Mesendoderm (in vitro differentiated cells): ENCODE measurements at regions not wholly inside any gene's neighbourhood (a gene's known extent, or its start where the extent isn't known, plus 50 kb on each side); places are given as distances from the start of the nearest gene placed in this dataset.

ENCODE experiments used
- DNase-seq: peaks from one replicate; pipeline ENCODE4 v3.0.0; 2013
- H2AK5ac ChIP-seq: 2 replicates; pipeline ENCODE4 v1.6.1; 2013; ENCODE audit warnings: low read length, inconsistent platforms
- H2BK120ac ChIP-seq: 2 replicates; pipeline ENCODE4 v1.6.1; 2013; ENCODE audit warnings: low read depth, mild to moderate bottlenecking, low read length, moderate library complexity, mixed read lengths
- H2BK15ac ChIP-seq: replicated peaks from 2 replicates; pipeline ENCODE4 v1.6.1; 2013; ENCODE audit warnings: low read depth, mild to moderate bottlenecking, moderate library complexity
- H2BK5ac ChIP-seq: 2 replicates; pipeline ENCODE4 v1.6.1; 2013; ENCODE audit warnings: low read length, inconsistent platforms
- H3K18ac ChIP-seq: 2 replicates; pipeline ENCODE4 v1.6.1; 2013; ENCODE audit warnings: mild to moderate bottlenecking, low read length, mixed read lengths
- H3K23ac ChIP-seq: one replicate; pipeline ENCODE4 v1.6.1; 2013; ENCODE audit warnings: low read length
- H3K27ac ChIP-seq: 2 replicates; pipeline ENCODE4 v1.5.1; 2013; ENCODE audit warnings: low read depth, mild to moderate bottlenecking, inconsistent platforms, low read length, moderate library complexity
- H3K27me3 ChIP-seq: 2 replicates; pipeline ENCODE4 v1.6.1; 2013; ENCODE audit warnings: low read length, control low read depth, mild to moderate bottlenecking, inconsistent platforms; ENCODE audit not compliant: insufficient read depth, poor library complexity
- H3K36me3 ChIP-seq: 2 replicates; pipeline ENCODE4 v1.6.1; 2013; ENCODE audit warnings: low read length, inconsistent platforms; ENCODE audit not compliant: control insufficient read depth, insufficient read depth
- H3K4ac ChIP-seq: one replicate; pipeline ENCODE4 v1.6.1; 2013; ENCODE audit warnings: low read depth, mild to moderate bottlenecking, low read length, moderate library complexity
- H3K4me1 ChIP-seq: 2 replicates; pipeline ENCODE4 v1.6.1; 2013; ENCODE audit warnings: low read depth, low read length, inconsistent platforms; ENCODE audit not compliant: control insufficient read depth
- H3K4me2 ChIP-seq: 2 replicates; pipeline ENCODE4 v1.6.1; 2013; ENCODE audit warnings: low read length
- H3K4me3 ChIP-seq: 2 replicates; pipeline ENCODE4 v1.5.1; 2013; ENCODE audit warnings: mild to moderate bottlenecking, low read length
- H3K56ac ChIP-seq: one replicate; pipeline ENCODE4 v1.6.1; 2013; ENCODE audit warnings: low read length
- H3K79me1 ChIP-seq: 2 replicates; pipeline ENCODE4 v1.6.1; 2013; ENCODE audit warnings: low read length, inconsistent platforms
- H3K79me2 ChIP-seq: 2 replicates; pipeline ENCODE4 v1.6.1; 2013; ENCODE audit warnings: mild to moderate bottlenecking, low read length; ENCODE audit not compliant: control insufficient read depth, insufficient read depth
- H3K9ac ChIP-seq: 2 replicates; pipeline ENCODE4 v1.6.1; 2013; ENCODE audit warnings: low read length, inconsistent platforms
- H4K5ac ChIP-seq: one replicate; pipeline ENCODE4 v1.6.1; 2013; ENCODE audit warnings: low read length
- H4K8ac ChIP-seq: one replicate; pipeline ENCODE4 v1.6.1; 2013; ENCODE audit warnings: low read depth, mild to moderate bottlenecking, control low read depth, low read length, moderate library complexity
- WGBS: extraction: QIAGEN DNeasy Blood & Tissue Kit; methylation state at CpG from one replicate; pipeline ENCODE4 v1.1.7; 2013; ENCODE audit warnings: low lambda C conversion rate, missing lambda C conversion rate; ENCODE audit not compliant: insufficient coverage; ENCODE audit errors: extremely low coverage; 5-methylcytosine and 5-hydroxymethylcytosine counted together

- H3K4me3 ChIP-seq, result no peak overlapping the region
- WGBS, result no CpG with 5 or more reads among the region's 2 CpGs
- H4K5ac ChIP-seq, result no peak overlapping the region
- H3K4ac ChIP-seq, result no peak overlapping the region
- no peaks in the 10 kb centered on the region for H3K36me3 ChIP-seq
- H3K9ac ChIP-seq, result no peak overlapping the region
- no peaks in the 10 kb centered on the region for H3K27me3 ChIP-seq
- H2BK5ac ChIP-seq, result no peak overlapping the region
- no peak overlapping the region for H3K18ac ChIP-seq
- H3K23ac ChIP-seq, result no peak overlapping the region
- no peaks in the 10 kb centered on the region for H3K79me2 ChIP-seq
- no peak overlapping the region for H4K8ac ChIP-seq
- no peak overlapping the region for H3K4me2 ChIP-seq
- H3K27ac ChIP-seq, result no peak overlapping the region
- no peak overlapping the region for H2BK120ac ChIP-seq
- H3K56ac ChIP-seq, result no peak overlapping the region
- no peak overlapping the region for H2BK15ac ChIP-seq
- H2AK5ac ChIP-seq, result no peak overlapping the region
- no peak for DNase-seq
- no peaks in the 10 kb centered on the region for H3K79me1 ChIP-seq
- H3K4me1 ChIP-seq, result peaks cover 11% of the 10 kb centered on the region
These were observed 55.9 kb upstream of the ATP8A1 start for GRCh38 chr4:42712854-42713253.

GRCh38 chr4:42711496-42711895 lies 54.6 kb upstream of the ATP8A1 start:
- Histone ChIP-seq H3K36me3 (no peaks in the 10 kb centered on the region), H3K27ac (no peak overlapping the region), H2BK15ac (no peak overlapping the region), H3K79me1 (no peaks in the 10 kb centered on the region), H3K4ac (no peak overlapping the region), H3K4me3 (no peak overlapping the region), H3K79me2 (no peaks in the 10 kb centered on the region), H3K56ac (no peak overlapping the region), H4K8ac (no peak overlapping the region), H2BK120ac (no peak overlapping the region), H3K4me1 (peaks cover 11% of the 10 kb centered on the region), H3K9ac (no peak overlapping the region), H3K4me2 (no peak overlapping the region), H4K5ac (no peak overlapping the region), H3K23ac (no peak overlapping the region), H2AK5ac (no peak overlapping the region), H3K18ac (no peak overlapping the region), H3K27me3 (no peaks in the 10 kb centered on the region), H2BK5ac (no peak overlapping the region)
- DNase-seq, result no peak

- Histone ChIP-seq H3K18ac (no peak overlapping the region), H3K56ac (no peak overlapping the region), H3K36me3 (no peaks in the 10 kb centered on the region), H3K4me2 (no peak overlapping the region), H2BK5ac (no peak overlapping the region), H4K8ac (no peak overlapping the region), H2BK15ac (no peak overlapping the region), H4K5ac (no peak overlapping the region), H3K9ac (no peak overlapping the region), H3K4ac (no peak overlapping the region), H3K4me3 (no peak overlapping the region), H3K79me1 (no peaks in the 10 kb centered on the region), H2BK120ac (no peak overlapping the region), H3K23ac (no peak overlapping the region), H3K27ac (no peak overlapping the region), H3K4me1 (peaks cover 9% of the 10 kb centered on the region), H3K79me2 (no peaks in the 10 kb centered on the region), H3K27me3 (no peaks in the 10 kb centered on the region), H2AK5ac (no peak overlapping the region)
- DNase-seq, result no peak
These were observed 53.9 kb upstream of the ATP8A1 start for GRCh38 chr4:42710761-42711160.

- H2BK5ac ChIP-seq, result no peak overlapping the region
- peaks cover 9% of the 10 kb centered on the region for H3K4me1 ChIP-seq
- no peak overlapping the region for H2BK120ac ChIP-seq
- no peak overlapping the region for H3K56ac ChIP-seq
- H3K23ac ChIP-seq, result no peak overlapping the region
- no peak overlapping the region for H2BK15ac ChIP-seq
- H3K4ac ChIP-seq, result no peak overlapping the region
- no peak overlapping the region for H3K18ac ChIP-seq
- H4K8ac ChIP-seq, result no peak overlapping the region
- no peak for DNase-seq
- WGBS, result no CpG with 5 or more reads among the region's 5 CpGs
- H3K27ac ChIP-seq, result no peak overlapping the region
- no peaks in the 10 kb centered on the region for H3K27me3 ChIP-seq
- no peaks in the 10 kb centered on the region for H3K79me1 ChIP-seq
- H4K5ac ChIP-seq, result no peak overlapping the region
- H3K4me3 ChIP-seq, result no peak overlapping the region
- no peak overlapping the region for H3K4me2 ChIP-seq
- no peaks in the 10 kb centered on the region for H3K36me3 ChIP-seq
- H3K9ac ChIP-seq, result no peak overlapping the region
- H2AK5ac ChIP-seq, result no peak overlapping the region
- H3K79me2 ChIP-seq, result no peaks in the 10 kb centered on the region
These were observed 53.4 kb upstream of the ATP8A1 start for GRCh38 chr4:42710329-42710728.

GRCh38 chr4:42709392-42710065 lies 52.6 kb upstream of the ATP8A1 start:
- H3K36me3 ChIP-seq, result no peaks in the 10 kb centered on the region
- no peak overlapping the region for H2BK5ac ChIP-seq
- H2BK120ac ChIP-seq, result no peak overlapping the region
- H3K79me1 ChIP-seq, result no peaks in the 10 kb centered on the region
- WGBS, result no CpG with 5 or more reads among the region's 5 CpGs
- no peak overlapping the region for H2BK15ac ChIP-seq
- H3K4me2 ChIP-seq, result no peak overlapping the region
- H2AK5ac ChIP-seq, result no peak overlapping the region
- no peak overlapping the region for H3K23ac ChIP-seq
- no peak overlapping the region for H3K4ac ChIP-seq
- H3K56ac ChIP-seq, result no peak overlapping the region
- H3K27me3 ChIP-seq, result no peaks in the 10 kb centered on the region
- no peak overlapping the region for H3K27ac ChIP-seq
- no peak for DNase-seq
- H4K5ac ChIP-seq, result no peak overlapping the region
- H3K4me1 ChIP-seq, result peaks cover 9% of the 10 kb centered on the region
- no peak overlapping the region for H3K4me3 ChIP-seq
- no peak overlapping the region for H4K8ac ChIP-seq
- no peak overlapping the region for H3K9ac ChIP-seq
- H3K18ac ChIP-seq, result no peak overlapping the region
- H3K79me2 ChIP-seq, result no peaks in the 10 kb centered on the region

- H3K18ac ChIP-seq, result no peak overlapping the region
- H3K27ac ChIP-seq, result no peak overlapping the region
- no peak overlapping the region for H2AK5ac ChIP-seq
- no peak overlapping the region for H3K23ac ChIP-seq
- H4K5ac ChIP-seq, result no peak overlapping the region
- no peaks in the 10 kb centered on the region for H3K36me3 ChIP-seq
- H2BK120ac ChIP-seq, result no peak overlapping the region
- WGBS, result no CpG with 5 or more reads among the region's 1 CpG
- H4K8ac ChIP-seq, result no peak overlapping the region
- H3K4me1 ChIP-seq, result peaks cover 9% of the 10 kb centered on the region
- no peak overlapping the region for H3K4me2 ChIP-seq
- H3K4me3 ChIP-seq, result no peak overlapping the region
- no peak overlapping the region for H2BK15ac ChIP-seq
- no peak for DNase-seq
- H3K79me2 ChIP-seq, result no peaks in the 10 kb centered on the region
- no peak overlapping the region for H3K4ac ChIP-seq
- H2BK5ac ChIP-seq, result no peak overlapping the region
- H3K9ac ChIP-seq, result no peak overlapping the region
- H3K79me1 ChIP-seq, result no peaks in the 10 kb centered on the region
- no peak overlapping the region for H3K56ac ChIP-seq
- H3K27me3 ChIP-seq, result no peaks in the 10 kb centered on the region
These were observed 51.7 kb upstream of the ATP8A1 start for GRCh38 chr4:42708625-42709024.
